Panc1 (cell line): ENCODE measurements at regions not wholly inside any gene's neighbourhood (a gene's known extent, or its start where the extent isn't known, plus 50 kb on each side); places are given as distances from the start of the nearest gene placed in this dataset.

ENCODE experiments used
- ATAC-seq: fragments of 200-7000 bp; cut with Tn5 transposase; 2 replicates; pipeline ENCODE4 v1.9.1; 2020; ENCODE audit warnings: mild to moderate bottlenecking, moderate library complexity
- BruUV-seq: library from RNA; stranded (reverse); fragments of 400-500 nt; replicated peaks from 2 replicates; lab custom pipeline; 2021; lab: Mats Ljungman, UMichigan
- CTCF ChIA-PET: fragments of 300-600 bp; sonication (Branson Sonifier 250); formaldehyde crosslinking; loops from one replicate; lab custom pipeline; 2022; ENCODE audit warnings: antibody characterized with exemption; lab: Charles Lee
- POLR2A ChIA-PET: fragments of 300-600 bp; sonication (Branson Sonifier 250); formaldehyde crosslinking; loops from one replicate; lab custom pipeline; 2022; ENCODE audit warnings: antibody characterized with exemption; lab: Charles Lee
- DNase-seq: peaks from one replicate; pipeline ENCODE4 v3.0.0-alpha.2; 2010; ENCODE audit warnings: low read depth, low spot score
- H3K27ac ChIP-seq: 2 replicates; pipeline ENCODE4 v1.5.1; 2011; ENCODE audit warnings: mild to moderate bottlenecking, low read length, inconsistent platforms
- H3K27me3 ChIP-seq: fragments of 200-500 bp; sonication (Bioruptor generic); 2 replicates; pipeline ENCODE4 v1.6.0; 2014; ENCODE audit warnings: low read length, inconsistent platforms; ENCODE audit not compliant: control insufficient read depth, insufficient read depth
- H3K36me3 ChIP-seq: fragments of 200-500 bp; sonication (Bioruptor generic); 2 replicates; pipeline ENCODE4 v1.5.1; 2014; ENCODE audit warnings: inconsistent platforms, mild to moderate bottlenecking, low read length, moderate library complexity; ENCODE audit not compliant: control insufficient read depth, insufficient read depth
- H3K4me1 ChIP-seq: 2 replicates; pipeline ENCODE4 v1.5.1; 2011; ENCODE audit warnings: inconsistent platforms, mild to moderate bottlenecking, low read length, moderate library complexity; ENCODE audit not compliant: control insufficient read depth, insufficient read depth
- H3K4me3 ChIP-seq, 2 experiments: 2 replicates each; pipeline ENCODE4 v1.5.1; 2011 to 2012; ENCODE audit warnings: low read depth in 2 of 2, low read length in 2 of 2, mild to moderate bottlenecking in 2 of 2, inconsistent platforms in 1 of 2, moderate library complexity in 1 of 2
- H3K9me3 ChIP-seq: fragments of 200-500 bp; sonication (Bioruptor generic); 2 replicates; pipeline ENCODE4 v1.5.1; 2014; ENCODE audit warnings: low read depth, mild to moderate bottlenecking, inconsistent platforms, low read length, moderate library complexity; ENCODE audit not compliant: control insufficient read depth, insufficient read depth
- CTCF ChIP-seq: fragments of 450-650 bp; IDR thresholded peaks from 2 replicates; pipeline ENCODE4 v1.5.1; 2017; ENCODE audit warnings: mild to moderate bottlenecking
- POLR2AphosphoS5 ChIP-seq: IDR thresholded peaks from 2 replicates; pipeline ENCODE4 v1.6.1; 2012; ENCODE audit warnings: mild to moderate bottlenecking, low read depth, low read length, moderate library complexity
- REST ChIP-seq, 2 experiments: IDR thresholded peaks; 2 replicates each; pipeline ENCODE4 v1.6.1; 2011 to 2012; ENCODE audit warnings: low read depth in 2 of 2, control low read depth in 1 of 2, low read length in 1 of 2, mild to moderate bottlenecking in 1 of 2, moderate library complexity in 1 of 2; ENCODE audit not compliant: insufficient read depth in 1 of 2
- SIN3A ChIP-seq: IDR thresholded peaks from 2 replicates; pipeline ENCODE4 v1.6.1; 2012; ENCODE audit warnings: low read depth, mild to moderate bottlenecking, low read length, moderate library complexity, borderline replicate concordance; ENCODE audit not compliant: insufficient read depth
- TCF7L2 ChIP-seq: IDR thresholded peaks from 2 replicates; pipeline ENCODE4 v1.6.1; 2011; ENCODE audit warnings: mild to moderate bottlenecking, low read depth, low read length, inconsistent platforms
- in situ Hi-C: cut with HindIII; loops from 2 replicates; pipeline ENCODE4 v1.10.0; 2016; ENCODE audit warnings: low sequenced_read_pairs, low pct_unique_long_range_greater_than_20kb
- intact Hi-C: fragments of 100-400 bp; cut with micrococcal nuclease; formaldehyde crosslinking; loops from one replicate; pipeline ENCODE4 v1.10.0; 2022; ENCODE audit not compliant: unreplicated experiment

DNA sequence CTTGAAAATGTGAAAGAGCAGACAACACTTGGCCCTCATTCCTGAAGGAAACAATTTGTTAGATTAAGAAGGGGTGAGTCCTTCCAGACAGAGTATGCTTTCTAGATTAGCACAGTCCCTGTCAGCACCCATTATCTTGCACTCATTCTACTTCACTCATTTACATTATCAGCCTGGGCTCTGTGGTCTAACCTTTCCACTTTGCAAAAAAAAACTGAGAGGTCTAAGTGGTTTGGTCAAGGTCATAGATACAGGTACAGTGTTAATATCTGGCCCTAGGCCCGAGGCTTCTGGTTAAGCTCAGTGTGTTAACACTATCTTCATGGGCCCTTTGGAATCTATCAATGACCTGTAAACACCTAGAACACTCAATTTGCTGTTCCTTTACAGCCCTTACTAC, 123.4 kb upstream of the LRRN1 start:
- DNase-seq, result no peak
- ChIA-PET CTCF (no interaction called here), POLR2A (no interaction called here)
- in situ Hi-C loops (no loop called here), intact Hi-C loops (no loop called here)
- TF ChIP-seq CTCF (no peak), TCF7L2 (no peak), POLR2AphosphoS5 (no peak), REST (IDR thresholded peaks at IDR 0.05; ENCODE audit: insufficient read depth in 1 of 2, low read depth in 2 of 2, low read length in 1 of 2) (no peak), SIN3A (no peak)
- ATAC-seq, result no peak
- H3K27ac ChIP-seq, result no peak overlapping the region
- no peaks in the 10 kb centered on the region for H3K4me1 ChIP-seq
- H3K9me3 ChIP-seq, result no peaks in the 10 kb centered on the region
- BruUV-seq, result no TSS peak
- no peaks in the 10 kb centered on the region for H3K27me3 ChIP-seq
- H3K36me3 ChIP-seq, result no peaks in the 10 kb centered on the region
- H3K4me3 ChIP-seq, result no peak overlapping the region

DNA sequence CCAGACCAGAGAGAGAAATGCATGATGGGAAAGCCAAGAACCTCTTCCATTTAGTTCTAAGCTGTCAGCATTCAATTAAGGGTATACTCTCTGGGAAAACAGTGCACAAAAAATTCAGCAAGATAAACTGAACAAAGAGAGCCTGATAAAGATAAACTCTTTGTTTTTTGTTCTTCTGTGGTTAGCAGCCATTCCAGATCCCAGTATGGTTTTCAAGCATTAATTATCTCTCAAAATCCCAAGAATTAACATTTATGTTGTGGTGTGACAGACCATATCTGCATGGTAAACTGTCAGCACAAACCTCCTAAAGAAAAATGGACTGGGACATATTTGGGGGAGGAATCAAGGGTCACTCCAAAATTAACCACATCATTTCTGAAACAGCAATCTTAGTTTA, 124.0 kb upstream of the LRRN1 start:
- H3K27ac ChIP-seq, result no peak overlapping the region
- in situ Hi-C loops, result no loop called here
- intact Hi-C loops, result no loop called here
- no peaks in the 10 kb centered on the region for H3K36me3 ChIP-seq
- DNase-seq (no peak), ATAC-seq (no peak)
- no peak for TF ChIP-seq TCF7L2
- no peak for TF ChIP-seq REST (IDR thresholded peaks at IDR 0.05; ENCODE audit: insufficient read depth in 1 of 2, low read depth in 2 of 2, low read length in 1 of 2)
- TF ChIP-seq POLR2AphosphoS5, result no peak
- POLR2A ChIA-PET, result no interaction called here
- no peaks in the 10 kb centered on the region for H3K4me1 ChIP-seq
- H3K9me3 ChIP-seq, result no peaks in the 10 kb centered on the region
- no TSS peak for BruUV-seq
- no peak overlapping the region for H3K4me3 ChIP-seq
- H3K27me3 ChIP-seq, result no peaks in the 10 kb centered on the region
- CTCF ChIA-PET, result no interaction called here
